C4-2B (cell line): ENCODE measurements at regions not wholly inside any gene's neighbourhood (a gene's known extent, or its start where the extent isn't known, plus 50 kb on each side); places are given as distances from the start of the nearest gene placed in this dataset.
"Not testable (repeated sequence)": the region's sequence is repeated elsewhere in the genome, so short reads cannot be mapped to it uniquely, and the experiment has no call there.

Experiments used
- CTCF ChIP-seq: fragments of 450-650 bp; conservative IDR thresholded peaks from 2 replicates; pipeline ENCODE4 v1.5.1; 2017; ENCODE audit warnings: mild to moderate bottlenecking
- ZFX ChIP-seq: fragments of 450-650 bp; IDR thresholded peaks from 2 replicates; pipeline ENCODE4 v1.6.1; 2017

- TF ChIP-seq CTCF, ZFX: not testable (repeated sequence)
Observed at GRCh38 chrX:3830020-3830419, 116.6 kb upstream of the PRKX start.
